Middle frontal gyrus (tissue), 1 donor: ENCODE measurements at regions not wholly inside any gene's neighbourhood (a gene's known extent, or its start where the extent isn't known, plus 50 kb on each side); places are given as distances from the start of the nearest gene placed in this dataset.

Experiments
- DNase-seq: peaks from one replicate; pipeline ENCODE4 v3.0.0-alpha.2; 2015; ENCODE audit warnings: low spot score; ENCODE audit errors: extremely low spot score

DNA sequence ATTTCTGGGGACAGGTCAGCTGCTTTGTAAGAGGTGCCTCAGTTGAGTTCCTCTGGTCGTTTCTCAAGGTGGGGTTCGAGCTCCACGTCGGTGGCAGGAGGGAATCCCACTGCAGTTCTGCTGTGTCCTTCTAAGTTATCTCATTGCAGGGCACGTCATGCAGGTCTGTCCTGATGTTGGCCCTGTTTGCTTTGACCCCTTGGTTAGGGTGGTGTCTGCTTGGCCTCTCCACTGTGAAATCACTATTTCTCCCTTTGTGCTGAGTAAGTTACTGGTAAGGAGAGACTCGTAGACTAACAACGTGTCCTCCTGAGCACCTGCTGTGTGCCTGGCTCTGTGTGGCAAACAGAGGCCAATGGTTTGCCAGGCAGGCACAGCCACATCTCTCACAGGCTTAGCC is 372.9 kb upstream of the ZMIZ1 start:
- no peak for DNase-seq

DNA sequence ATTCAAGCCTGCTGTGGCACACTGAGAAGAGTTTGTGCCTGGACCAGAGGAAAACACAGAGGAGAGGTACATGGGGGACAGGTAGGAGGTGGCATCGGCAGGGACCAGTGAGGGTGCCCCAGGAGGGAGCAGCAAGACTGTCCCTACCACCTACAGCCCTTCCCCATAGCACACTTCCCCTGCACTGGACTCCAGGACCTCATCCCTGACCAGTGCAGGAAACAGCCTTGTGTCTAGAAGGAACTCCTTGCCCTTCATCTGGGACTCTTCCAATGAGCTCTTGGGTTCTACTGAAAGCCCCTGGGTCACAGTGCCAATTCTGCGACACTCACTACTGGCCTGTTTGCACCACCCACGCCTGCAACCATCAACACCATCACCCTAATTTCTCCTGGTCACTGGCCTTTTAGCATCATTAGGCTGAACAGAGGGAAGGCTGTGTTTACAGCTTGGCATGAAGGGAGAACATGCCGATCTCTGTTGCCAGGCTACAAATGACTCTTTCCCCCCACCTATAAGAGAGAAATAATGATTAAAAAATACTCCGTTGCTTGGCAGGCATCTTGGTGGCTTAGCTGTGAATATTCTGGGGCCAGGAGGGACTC is 371.9 kb upstream of the ZMIZ1 start:
- DNase-seq: no peak

- no peak for DNase-seq
Measured at GRCh38 chr10:78699971-78700370, 368.8 kb upstream of the ZMIZ1 start.

- no peak for DNase-seq
Measured at GRCh38 chr10:78700413-78700812, 368.4 kb upstream of the ZMIZ1 start.

DNA sequence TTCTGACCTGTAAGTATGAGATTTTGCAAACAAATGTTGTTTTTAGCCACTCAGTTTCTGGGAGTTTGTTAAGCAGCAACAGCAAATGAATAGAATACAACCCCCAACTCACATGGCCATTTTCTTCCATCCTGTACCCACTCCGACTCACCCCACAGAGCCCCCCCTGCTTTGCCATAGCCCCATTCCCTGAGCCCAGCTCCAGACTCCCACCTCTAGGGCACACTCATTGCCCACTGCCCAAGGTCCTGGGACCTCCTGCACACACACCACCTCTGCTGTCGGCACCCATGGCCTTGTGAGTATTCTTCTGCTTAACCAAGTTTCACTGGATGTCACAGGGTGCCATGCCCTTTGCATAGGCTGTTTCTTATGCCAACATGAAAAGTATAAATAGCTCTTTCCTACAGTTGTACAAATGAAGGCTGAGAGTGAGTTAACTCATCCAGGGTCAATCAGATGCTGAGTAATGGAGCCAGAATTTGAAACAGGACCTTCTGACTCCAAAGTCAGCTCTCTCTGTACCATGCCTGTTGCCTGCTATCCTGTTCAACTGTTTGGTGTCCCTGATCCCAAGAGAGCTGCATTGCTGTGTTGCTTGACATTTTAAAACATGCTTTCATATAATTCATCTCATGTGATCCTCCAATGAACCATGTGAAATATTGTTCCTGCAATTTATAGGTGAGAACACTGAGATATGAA is 367.8 kb upstream of the ZMIZ1 start:
- DNase-seq: no peak

- DNase-seq: no peak
Measured at GRCh38 chr10:78702186-78702585, 366.6 kb upstream of the ZMIZ1 start.

- DNase-seq: no peak
Measured at GRCh38 chr10:78702876-78703275, 365.9 kb upstream of the ZMIZ1 start.

DNA sequence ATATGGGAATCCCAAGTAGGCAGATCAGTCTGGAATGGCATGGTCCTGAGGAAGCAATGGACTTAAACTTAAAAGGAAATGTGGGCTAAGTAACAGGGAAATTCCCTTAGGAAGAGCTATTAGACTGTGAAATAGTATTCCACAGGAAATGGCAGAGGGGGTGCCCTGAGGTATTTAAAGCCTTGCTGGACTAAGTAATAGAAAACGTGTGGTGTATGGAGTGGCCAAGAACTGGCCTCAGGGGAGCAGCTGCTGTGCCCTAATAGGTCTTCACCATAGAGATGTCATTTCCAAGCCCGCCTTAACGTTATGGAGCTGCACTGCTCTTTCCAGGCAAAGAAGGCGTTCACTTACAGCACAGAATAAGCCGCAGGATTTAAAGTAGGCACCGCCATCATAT is 365.2 kb upstream of the ZMIZ1 start:
- DNase-seq: no peak

GRCh38 chr10:78706256-78706655 is 362.5 kb upstream of the ZMIZ1 start:
- no peak for DNase-seq

DNA sequence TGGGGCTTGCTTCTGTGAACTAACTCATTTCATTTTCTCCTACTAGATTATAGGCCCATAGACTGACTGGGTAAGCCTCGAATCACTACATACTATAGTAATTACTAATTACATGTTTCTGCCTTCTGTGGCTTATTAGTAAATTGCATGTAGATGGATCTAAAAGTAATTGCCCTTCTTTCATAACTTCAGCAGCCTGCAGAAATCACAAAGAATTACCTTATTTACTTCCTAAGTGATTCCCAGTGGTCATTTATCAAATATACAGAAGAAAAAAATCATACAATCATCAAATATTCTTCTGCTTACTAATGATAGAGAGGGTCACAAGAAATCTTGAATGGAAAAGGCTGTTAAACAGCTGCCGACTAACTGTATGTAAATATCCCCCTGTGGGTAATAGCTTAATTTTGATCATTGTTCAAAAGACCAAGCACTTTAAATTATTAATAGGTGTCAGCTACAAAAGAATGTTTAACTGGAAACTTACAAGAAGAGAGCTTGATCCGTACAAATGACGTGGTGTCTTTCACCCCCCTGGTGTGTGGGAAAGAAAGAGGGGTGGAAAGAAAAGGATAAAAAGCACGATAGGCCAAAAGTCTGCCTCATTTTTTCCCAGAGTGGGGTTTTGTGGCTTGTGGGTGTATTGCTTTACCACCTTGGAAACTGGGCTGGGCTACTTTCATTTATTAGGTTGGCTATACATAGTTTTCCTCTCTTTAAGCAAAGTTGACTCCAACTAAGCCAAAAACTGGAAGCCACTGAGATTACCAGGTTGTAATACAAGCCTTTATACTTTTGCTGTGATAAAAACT is 361.8 kb upstream of the ZMIZ1 start:
- DNase-seq: no peak

GRCh38 chr10:78707745-78708144 is 361.0 kb upstream of the ZMIZ1 start:
- no peak for DNase-seq

GRCh38 chr10:78712147-78712546 is 356.6 kb upstream of the ZMIZ1 start:
- DNase-seq: no peak

GRCh38 chr10:78713659-78714058 is 355.1 kb upstream of the ZMIZ1 start:
- DNase-seq: no peak

GRCh38 chr10:78714225-78714624 is 354.5 kb upstream of the ZMIZ1 start:
- no peak for DNase-seq

DNA sequence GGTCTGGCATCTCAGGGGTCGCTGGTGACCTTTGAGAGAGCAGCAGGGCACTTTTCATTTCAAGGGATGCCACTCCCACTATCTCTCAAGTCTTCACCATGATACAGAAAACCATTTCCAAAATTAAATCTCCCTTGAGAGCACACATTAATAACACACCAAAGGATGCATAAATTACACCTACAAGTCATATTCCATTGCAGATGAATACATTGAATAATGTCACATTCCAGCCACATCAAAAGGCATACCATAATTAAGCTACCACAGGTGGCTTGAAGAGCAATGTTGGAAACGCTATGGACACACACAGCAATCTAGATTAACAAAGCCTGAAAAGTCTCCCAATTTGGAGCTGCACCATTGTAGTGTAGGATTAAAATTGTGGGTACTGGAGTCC is 353.3 kb upstream of the ZMIZ1 start:
- DNase-seq: no peak

- DNase-seq: no peak
Measured at GRCh38 chr10:78716043-78716660, 352.6 kb upstream of the ZMIZ1 start.

DNA sequence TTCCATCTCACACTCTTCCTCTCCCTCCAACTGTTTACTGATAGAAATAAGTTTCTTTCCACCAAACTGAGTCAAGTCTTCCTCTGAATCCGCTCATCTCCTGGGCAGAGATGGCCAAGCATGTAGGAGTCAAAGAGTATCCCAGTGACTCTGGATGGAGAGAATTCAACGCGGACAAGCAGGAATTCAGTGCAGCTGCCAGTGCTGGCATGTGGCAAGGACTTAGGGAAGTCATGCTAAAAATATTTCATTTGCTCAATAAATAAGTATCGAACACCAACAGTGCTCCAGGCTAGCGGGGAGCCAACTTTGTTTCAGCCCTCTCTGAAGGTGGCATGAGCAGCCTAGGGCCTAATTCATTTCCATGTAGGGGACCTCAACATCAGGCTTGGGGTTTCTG is 351.6 kb upstream of the ZMIZ1 start:
- no peak for DNase-seq

- no peak for DNase-seq
Measured at GRCh38 chr10:78718032-78718572, 350.7 kb upstream of the ZMIZ1 start.

DNA sequence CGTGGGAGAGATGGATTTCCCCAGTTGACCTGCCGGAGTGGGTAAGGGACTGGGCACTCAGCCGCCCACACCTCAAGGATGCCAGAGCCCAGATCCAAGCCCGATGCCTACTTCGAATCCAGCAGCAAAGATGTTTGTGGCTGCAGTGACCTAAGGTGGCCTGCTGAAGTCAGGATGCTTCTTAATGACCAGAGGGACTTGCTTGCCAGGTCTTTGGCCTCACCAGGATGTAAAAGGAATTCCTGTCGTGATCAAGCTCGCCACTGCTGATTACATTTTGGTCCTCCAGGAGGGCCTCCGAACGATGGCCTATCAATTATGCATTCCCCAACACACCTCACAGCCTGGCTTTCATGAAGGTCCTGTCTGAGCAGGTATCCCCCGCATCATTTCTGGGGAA is 349.5 kb upstream of the ZMIZ1 start:
- DNase-seq: no peak

GRCh38 chr10:78720091-78720490 is 348.7 kb upstream of the ZMIZ1 start:
- DNase-seq: no peak

DNA sequence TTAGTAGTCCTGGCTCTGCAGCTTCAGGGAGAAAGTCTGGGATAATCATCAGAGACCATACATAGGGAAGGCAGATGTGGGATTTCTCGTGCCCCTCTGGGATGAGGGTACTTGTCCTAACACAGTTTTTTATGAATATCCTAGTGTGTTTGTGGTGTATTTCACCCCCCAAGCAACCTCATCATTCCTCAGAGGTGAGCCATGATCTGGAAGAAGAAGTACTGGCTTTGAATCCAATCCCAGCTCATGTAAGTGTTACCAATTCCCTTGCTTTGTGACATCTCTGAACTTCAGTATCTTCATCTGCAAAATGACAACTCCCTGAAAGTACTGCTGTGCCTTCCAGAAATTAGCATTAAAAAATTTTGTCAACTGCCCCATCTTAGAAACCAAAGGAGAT is 347.5 kb upstream of the ZMIZ1 start:
- no peak for DNase-seq

- DNase-seq: no peak
Measured at GRCh38 chr10:78724846-78725245, 343.9 kb upstream of the ZMIZ1 start.
